RKO (cell line): ENCODE measurements at regions not wholly inside any gene's neighbourhood (a gene's known extent, or its start where the extent isn't known, plus 50 kb on each side); places are given as distances from the start of the nearest gene placed in this dataset.
"Not testable (repeated sequence)": the region's sequence is repeated elsewhere in the genome, so short reads cannot be mapped to it uniquely, and the experiment has no call there.

Source experiments
- DNase-seq: peaks from one replicate; pipeline ENCODE4 v3.0.0-alpha.2; 2016; ENCODE audit warnings: low spot score

DNA sequence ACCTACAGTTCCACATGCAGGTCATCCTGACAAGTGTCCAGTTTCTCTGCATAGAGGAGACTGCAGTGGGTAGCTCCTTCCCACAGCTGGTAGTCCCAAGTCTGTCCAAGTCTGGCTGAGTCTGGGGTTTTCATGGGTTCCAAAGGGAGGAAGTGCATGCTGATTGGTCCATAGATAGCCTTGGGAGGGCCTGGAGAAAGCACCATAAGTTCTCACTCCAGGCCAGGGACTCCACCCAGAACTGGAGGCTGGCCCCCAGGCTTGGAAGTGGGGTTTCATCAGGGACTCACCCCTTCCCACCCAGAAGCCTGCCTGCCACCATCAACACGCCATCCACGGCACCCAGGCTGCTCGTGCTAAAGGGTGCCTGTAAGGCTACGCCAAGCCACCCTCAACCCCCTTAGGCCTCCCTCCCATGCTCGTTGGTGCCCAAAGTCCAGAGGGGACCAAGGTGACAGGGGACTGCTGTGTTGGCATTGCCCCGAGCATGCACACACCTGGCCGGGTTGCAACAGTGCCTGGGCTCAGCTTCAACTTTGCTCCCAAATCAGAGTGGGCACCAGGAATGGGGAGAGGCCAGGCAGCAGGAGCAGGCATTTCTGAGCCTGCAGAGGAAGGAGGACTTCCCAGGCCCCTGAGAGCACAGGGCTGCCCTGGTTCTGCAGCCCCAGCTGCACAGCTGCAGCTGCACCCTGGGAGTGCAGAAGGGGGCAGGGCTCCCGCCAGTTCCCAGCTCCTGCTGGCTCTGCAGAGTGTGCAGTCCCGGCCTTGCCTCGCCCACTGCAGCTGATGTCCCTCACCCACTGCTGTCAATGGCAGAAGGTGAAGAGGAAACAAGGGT lies 116.5 kb upstream of the MAP2 start:
- DNase-seq, result no peak

- DNase-seq, result no peak
Observed at GRCh38 chr2:209308415-209308814, 115.4 kb upstream of the MAP2 start.

GRCh38 chr2:209311948-209312347 lies 111.9 kb upstream of the MAP2 start:
- DNase-seq, result no peak

DNA sequence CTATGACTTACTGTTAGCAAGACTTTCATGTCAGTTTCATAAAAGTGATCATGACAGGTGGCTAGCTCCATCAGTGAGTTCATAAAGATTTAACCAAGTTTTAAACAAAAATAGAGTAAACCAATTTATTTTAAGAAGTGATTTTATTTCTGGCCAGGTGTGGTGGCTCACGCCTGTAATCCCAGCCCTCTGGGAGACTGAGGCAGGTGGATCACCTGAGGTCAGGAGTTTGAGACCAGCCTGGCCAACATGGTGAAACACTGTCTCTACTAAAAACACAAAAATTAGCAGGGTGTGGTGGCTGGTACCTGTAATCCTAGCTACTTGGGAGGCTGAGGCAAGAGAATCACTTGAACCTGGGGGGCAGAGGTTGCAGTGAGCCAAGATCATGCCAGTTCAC lies 111.4 kb upstream of the MAP2 start:
- DNase-seq, result not testable (repeated sequence)

- no peak for DNase-seq
Observed at GRCh38 chr2:209314653-209315052, 109.2 kb upstream of the MAP2 start.

- DNase-seq, result no peak
Observed at GRCh38 chr2:209316141-209316540, 107.7 kb upstream of the MAP2 start.

GRCh38 chr2:209321076-209321475 lies 102.8 kb upstream of the MAP2 start:
- peak; percentile 17 for DNase-seq

DNA sequence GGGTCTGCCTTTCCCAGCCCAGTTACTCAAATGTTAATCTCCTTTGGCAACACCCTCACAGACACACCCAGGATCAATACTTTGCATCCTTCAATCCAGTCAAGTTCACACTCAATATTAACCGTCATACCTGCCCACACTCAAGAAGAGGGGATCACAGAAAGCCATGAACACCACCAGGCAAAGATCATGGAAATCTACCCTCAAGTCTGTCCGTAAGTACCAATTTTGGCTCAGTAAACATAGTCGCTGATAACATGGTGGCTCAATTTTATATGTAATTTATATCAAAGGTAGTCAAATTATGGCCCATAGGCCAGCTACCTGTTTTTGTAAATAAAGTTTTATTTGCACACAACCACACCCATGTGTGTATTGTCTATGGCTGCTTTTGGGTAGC lies 102.3 kb upstream of the MAP2 start:
- DNase-seq, result no peak

DNA sequence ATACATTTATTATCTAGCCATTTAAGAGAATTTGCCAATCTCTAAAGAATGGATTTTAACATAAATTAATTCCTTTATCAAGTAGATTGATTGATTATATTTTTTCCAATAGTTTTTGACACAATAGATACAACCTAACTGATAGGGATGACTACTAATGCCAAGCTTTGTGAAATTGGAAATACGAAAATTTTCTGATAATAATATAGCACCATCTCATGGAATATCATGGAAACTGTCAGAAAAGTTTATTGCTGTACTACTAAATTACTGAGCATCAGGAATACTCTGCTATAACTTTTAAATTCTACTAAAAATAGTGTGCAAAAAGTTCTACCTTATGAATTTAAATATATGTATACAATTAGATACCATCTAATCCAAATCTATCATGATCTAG lies 101.8 kb upstream of the MAP2 start:
- no peak for DNase-seq

DNA sequence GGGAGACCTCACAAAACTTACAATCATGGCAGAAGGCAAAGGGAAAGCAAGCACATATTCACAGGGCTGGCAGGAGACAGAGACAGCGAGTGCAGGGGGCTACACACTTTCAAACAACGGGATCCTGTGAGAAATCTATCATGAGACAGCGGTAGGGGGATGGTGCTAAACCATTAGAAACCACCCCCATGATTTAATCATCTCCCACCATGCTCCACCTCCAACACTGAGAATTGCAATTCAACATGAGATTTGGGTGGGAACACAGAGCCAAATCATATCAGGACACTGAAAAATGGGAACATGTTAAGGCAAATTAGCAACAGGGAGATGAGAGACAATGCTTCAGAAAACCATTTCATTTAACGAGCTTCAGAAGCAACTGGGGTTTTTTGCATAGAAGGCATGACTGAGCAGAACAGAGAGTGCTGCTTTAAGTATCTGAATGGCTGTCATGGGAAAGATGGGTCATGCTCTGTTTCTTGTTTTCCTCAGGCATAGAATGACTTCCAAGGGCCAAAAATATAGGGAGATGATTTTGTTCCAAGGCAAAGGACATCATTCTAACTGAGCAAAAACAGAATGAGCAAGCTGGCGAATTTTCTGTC lies 100.8 kb upstream of the MAP2 start:
- no peak for DNase-seq

DNA sequence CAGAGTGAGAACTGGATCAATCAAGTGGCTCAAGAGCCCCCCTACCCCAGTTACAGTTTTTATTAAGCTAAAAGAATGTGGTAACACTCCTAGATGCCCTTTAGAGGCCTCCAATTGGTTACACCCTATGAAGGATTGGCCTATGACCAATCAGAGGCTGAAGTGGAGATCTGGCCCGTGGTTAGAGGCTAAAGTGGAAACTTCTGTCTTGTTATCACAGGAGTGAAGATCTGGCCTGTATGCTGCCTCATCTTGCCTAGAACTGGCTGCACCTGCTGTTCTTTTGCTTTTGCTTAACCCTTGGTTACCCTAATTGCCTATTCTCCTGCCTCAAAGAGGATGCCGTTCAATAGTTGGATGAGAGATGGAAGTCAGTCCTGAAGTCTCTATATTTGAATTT lies 100.1 kb upstream of the MAP2 start:
- DNase-seq, result no peak

GRCh38 chr2:209324281-209324680 lies 99.6 kb upstream of the MAP2 start:
- no peak for DNase-seq

DNA sequence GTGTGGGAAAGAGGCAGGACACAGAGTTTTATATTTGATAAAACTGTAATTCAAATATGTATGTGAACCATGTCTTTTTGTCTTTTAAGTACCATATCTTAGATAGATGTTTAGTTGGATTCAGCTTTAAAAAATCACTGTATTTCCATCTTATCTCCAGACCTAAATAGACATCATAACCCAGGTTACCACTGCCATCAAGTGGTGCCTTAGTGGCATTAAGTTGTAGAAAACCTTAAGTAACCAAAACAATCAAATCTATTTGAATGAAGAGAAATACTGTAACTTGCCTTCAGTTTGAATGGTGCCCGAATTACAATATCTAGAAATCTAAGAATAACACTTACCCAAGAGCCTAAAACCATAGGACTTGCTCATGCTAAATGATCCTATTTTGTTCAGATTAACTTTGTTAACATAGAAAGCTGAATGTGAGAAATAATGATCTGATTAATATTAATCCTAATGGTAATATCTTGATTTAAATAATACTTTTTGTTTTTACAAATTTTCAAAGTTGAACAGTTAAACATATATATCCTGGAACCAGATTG lies 92.5 kb upstream of the MAP2 start:
- DNase-seq, result peak; percentile 73

GRCh38 chr2:209334188-209335017 lies 89.4 kb upstream of the MAP2 start:
- peak; percentile 64 for DNase-seq

DNA sequence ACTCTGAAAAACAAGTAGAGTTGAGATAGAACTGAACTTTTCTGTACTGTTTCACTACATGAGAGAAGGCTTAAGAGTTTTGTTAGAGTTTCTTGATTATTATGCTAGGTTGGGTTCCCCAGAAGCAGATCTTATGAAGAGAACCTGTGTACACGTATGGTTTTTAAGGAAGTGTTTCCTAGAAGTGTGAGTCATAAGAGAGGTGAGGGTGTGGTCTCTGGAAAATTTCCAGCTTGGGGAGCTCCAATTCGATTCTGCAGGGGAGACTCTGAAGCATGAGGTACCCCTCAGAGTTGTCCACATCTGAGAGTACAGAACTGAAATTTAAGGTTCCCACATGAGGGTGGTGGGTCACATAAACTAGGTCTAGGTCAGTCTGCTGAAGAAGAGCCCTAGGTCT lies 83.3 kb upstream of the MAP2 start:
- DNase-seq, result no peak

DNA sequence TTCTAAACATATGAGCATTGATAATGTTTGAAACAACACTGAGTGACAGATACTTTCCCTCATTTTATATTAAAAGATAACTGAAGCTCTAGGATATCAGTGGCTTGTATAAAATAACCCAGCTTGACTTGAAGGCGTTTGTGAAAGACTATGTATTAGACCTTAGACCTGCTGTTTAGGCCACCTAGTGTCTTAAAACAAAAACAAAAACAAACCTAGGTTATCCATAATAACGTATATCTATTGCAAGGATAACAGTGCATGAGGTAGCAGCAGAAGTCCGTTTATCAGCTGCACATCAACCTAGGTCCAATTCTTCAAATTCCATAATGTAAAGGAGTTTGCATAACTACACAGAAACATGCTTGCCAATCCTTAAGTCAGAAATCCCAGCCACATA lies 79.5 kb upstream of the MAP2 start:
- no peak for DNase-seq

GRCh38 chr2:209348433-209348832 lies 75.4 kb upstream of the MAP2 start:
- DNase-seq, result no peak

- no peak for DNase-seq
Observed at GRCh38 chr2:209351636-209352035, 72.2 kb upstream of the MAP2 start.

DNA sequence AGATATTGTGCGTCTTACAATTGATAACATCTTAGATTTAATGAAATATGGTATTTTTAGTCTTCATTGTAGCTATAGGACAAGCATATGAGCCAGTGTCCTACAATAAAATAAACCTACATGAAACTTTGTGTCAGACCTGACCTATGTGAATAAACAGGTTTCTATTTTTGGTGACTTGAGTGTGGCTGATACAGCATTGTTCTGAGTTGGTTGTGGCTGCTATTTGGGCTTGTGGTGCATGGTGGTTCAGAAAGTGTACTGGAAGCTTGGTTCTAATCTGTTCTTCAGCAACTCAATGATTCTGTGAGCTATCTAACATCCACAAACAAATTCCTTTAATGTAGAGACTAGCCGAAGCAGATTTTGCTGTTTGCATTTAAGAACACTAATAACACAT lies 64.9 kb upstream of the MAP2 start:
- no peak for DNase-seq

DNA sequence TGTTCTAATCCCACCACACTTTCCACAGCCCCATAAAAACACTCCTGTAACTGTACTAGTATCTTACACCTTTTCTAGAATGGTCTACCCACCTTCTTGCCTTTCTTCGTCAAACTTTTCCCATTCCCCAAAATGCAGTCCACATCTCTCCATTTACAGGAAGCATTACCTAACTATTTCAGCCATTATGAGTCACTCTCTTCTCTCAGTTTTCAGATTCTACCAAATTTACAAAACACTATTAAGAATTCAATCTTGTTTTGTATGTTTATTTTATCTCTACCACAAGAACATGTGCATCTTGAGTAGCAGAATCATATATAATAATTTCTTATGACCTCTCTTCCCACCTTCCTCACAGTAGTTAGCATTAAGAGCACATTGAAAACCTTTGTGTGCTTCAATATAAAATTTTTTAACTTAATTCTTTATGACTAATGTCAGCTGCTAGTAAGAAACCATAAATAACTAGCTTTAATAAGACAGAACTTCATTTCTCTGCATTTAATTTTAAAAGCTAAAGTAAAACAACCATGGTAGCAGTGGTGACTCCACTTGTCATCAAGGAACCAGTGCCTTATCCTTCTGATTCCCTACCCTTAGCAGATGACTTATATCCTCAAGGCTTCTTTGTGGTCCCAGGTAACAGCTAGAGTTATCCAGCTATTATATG lies 56.6 kb upstream of the MAP2 start:
- DNase-seq, result no peak

GRCh38 chr2:209368406-209368805 lies 55.4 kb upstream of the MAP2 start:
- no peak for DNase-seq

DNA sequence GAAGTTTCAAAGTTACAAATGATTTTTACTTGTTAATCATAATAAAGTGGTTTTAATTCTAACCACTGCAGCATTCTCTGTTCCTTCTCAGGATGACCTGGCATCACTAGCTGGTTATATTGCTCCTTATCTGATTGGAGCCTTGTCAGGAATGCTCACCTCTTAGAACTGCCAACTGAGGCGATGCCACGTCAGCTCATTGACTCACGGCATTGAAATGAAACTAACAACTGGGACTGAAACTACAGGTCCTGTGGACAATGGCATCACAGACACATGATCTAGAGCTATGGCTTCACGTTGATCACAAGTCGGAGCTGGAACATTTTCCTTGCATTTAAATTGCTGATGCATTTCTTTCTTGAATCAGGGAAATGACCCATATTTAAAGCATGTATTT lies 54.9 kb upstream of the MAP2 start:
- DNase-seq, result peak; percentile 97
